ENCODE measurements at regions not wholly inside any gene's neighbourhood (a gene's known extent, or its start where the extent isn't known, plus 50 kb on each side); places are given as distances from the start of the nearest gene placed in this dataset.

- TF ChIP-seq ZBTB40 (IDR thresholded peaks at IDR 0.05), result no peak
- TF ChIP-seq ZBTB40 (CRISPR knock-in tag; IDR thresholded peaks at IDR 0.05), result 0 out of 2 replicates have a peak, but pooled peaks have one; percentile 11
- peak; percentile 76; the same call in 1 of the 2 replicates for TF ChIP-seq EHMT2 (IDR thresholded peaks at IDR 0.05)
- TF ChIP-seq SMC3 (conservative IDR thresholded peaks at IDR 0.05; ENCODE audit: insufficient read depth, low read depth, low read length), result 0 out of 2 replicates have a peak, but pooled peaks have one; percentile 1
- no peak for TF ChIP-seq HMG20B (CRISPR knock-in tag; IDR thresholded peaks at IDR 0.05)
These were observed 74.6 kb upstream of the SEPTIN5 start (continued) for GRCh38 chr22:19639610-19640135.
